ENCODE measurements at regions not wholly inside any gene's neighbourhood (a gene's known extent, or its start where the extent isn't known, plus 50 kb on each side); places are given as distances from the start of the nearest gene placed in this dataset.

DNA sequence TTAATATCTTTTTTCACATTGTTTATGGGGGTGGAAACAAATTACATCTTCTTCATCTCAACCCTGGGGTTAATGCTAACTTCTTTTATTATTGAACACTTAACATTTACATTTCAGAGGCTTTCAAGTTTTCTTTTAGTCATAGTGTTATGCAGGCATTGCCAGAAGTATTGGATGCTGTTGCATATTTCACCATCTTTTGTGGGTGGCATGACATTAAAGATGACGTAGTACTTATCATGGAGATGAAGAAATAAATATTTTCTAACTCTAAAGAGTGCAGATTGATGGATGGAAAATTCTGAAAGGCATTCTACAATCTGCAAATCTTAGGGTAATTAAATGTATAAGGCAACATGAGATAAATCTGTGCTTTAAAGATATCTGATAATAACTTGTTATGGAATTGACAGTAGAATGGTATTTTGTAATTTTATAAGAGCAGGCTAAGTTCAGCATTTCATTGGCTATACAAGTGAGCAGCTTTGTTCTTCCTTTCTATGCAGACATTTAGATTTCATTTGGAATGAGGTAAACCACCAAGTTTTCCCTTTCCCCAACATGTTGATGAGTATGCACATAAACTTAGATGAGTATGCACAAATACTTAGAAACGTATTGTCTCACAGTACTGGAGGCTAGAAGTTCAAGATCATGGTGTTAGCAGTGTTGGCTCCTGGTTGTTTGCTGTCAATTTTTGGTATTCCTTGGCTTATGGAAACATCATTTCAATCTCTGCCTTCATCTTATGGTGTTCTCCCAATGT is 924.4 kb downstream of the METTL15 start:
- no peak for ATAC-seq
- Histone ChIP-seq H3K4me1 (ENCODE audit: control insufficient read depth, insufficient read depth, low read length) (no peaks in the 10 kb centered on the region), H3K27me3 (ENCODE audit: control insufficient read depth, insufficient read depth, low read length) (no peaks in the 10 kb centered on the region), H3K4me3 (ENCODE audit: low read depth in 2 of 2, low read length in 2 of 2) (no peak overlapping the region), H3K36me3 (ENCODE audit: control insufficient read depth, insufficient read depth, low read length) (no peaks in the 10 kb centered on the region), H3K27ac (ENCODE audit: low read length) (no peak overlapping the region), H3K9me3 (ENCODE audit: control insufficient read depth, insufficient read depth, low read depth, low read length) (peaks cover 23% of the 10 kb centered on the region; the same call in 1 of the 2 replicates)
- in situ Hi-C loops (cut with HindIII; ENCODE audit: low pct_unique_long_range_greater_than_20kb, low sequenced_read_pairs) (no loop called here), intact Hi-C loops (cut with micrococcal nuclease; ENCODE audit: unreplicated experiment) (no loop called here)
- BruUV-seq (replicated peaks): no TSS peak
- CTCF ChIA-PET: no interaction called here
- TF ChIP-seq SIN3A (IDR thresholded peaks at IDR 0.05; ENCODE audit: borderline replicate concordance, insufficient read depth, low read depth, low read length): no peak
- no peak for TF ChIP-seq CTCF (IDR thresholded peaks at IDR 0.05)
- TF ChIP-seq TCF7L2 (IDR thresholded peaks at IDR 0.05; ENCODE audit: low read depth, low read length): no peak
- no peak for DNase-seq (ENCODE audit: low read depth, low spot score)
- POLR2A ChIA-PET: no interaction called here

GRCh38 chr11:29029452-29029851 is 921.3 kb downstream of the METTL15 start:
- no peak overlapping the region for H3K4me3 ChIP-seq (ENCODE audit: low read depth in 2 of 2, low read length in 2 of 2)
- no TSS peak for BruUV-seq (replicated peaks)
- H3K27ac ChIP-seq (ENCODE audit: low read length): no peak overlapping the region
- CTCF ChIA-PET: no interaction called here
- no peak for DNase-seq (ENCODE audit: low read depth, low spot score)
- in situ Hi-C loops (cut with HindIII; ENCODE audit: low pct_unique_long_range_greater_than_20kb, low sequenced_read_pairs) (no loop called here), intact Hi-C loops (cut with micrococcal nuclease; ENCODE audit: unreplicated experiment) (no loop called here)
- H3K27me3 ChIP-seq (ENCODE audit: control insufficient read depth, insufficient read depth, low read length): no peaks in the 10 kb centered on the region
- H3K9me3 ChIP-seq (ENCODE audit: control insufficient read depth, insufficient read depth, low read depth, low read length): peaks cover 28% of the 10 kb centered on the region; the same call in 1 of the 2 replicates
- no peaks in the 10 kb centered on the region for H3K4me1 ChIP-seq (ENCODE audit: control insufficient read depth, insufficient read depth, low read length)
- POLR2A ChIA-PET: no interaction called here
- no peaks in the 10 kb centered on the region for H3K36me3 ChIP-seq (ENCODE audit: control insufficient read depth, insufficient read depth, low read length)
- ATAC-seq: no peak
- TF ChIP-seq POLR2AphosphoS5 (IDR thresholded peaks at IDR 0.05; ENCODE audit: low read depth, low read length) (no peak), CTCF (IDR thresholded peaks at IDR 0.05) (no peak), SIN3A (IDR thresholded peaks at IDR 0.05; ENCODE audit: borderline replicate concordance, insufficient read depth, low read depth, low read length) (no peak), TCF7L2 (IDR thresholded peaks at IDR 0.05; ENCODE audit: low read depth, low read length) (no peak)
- TF ChIP-seq, protein P1, sequence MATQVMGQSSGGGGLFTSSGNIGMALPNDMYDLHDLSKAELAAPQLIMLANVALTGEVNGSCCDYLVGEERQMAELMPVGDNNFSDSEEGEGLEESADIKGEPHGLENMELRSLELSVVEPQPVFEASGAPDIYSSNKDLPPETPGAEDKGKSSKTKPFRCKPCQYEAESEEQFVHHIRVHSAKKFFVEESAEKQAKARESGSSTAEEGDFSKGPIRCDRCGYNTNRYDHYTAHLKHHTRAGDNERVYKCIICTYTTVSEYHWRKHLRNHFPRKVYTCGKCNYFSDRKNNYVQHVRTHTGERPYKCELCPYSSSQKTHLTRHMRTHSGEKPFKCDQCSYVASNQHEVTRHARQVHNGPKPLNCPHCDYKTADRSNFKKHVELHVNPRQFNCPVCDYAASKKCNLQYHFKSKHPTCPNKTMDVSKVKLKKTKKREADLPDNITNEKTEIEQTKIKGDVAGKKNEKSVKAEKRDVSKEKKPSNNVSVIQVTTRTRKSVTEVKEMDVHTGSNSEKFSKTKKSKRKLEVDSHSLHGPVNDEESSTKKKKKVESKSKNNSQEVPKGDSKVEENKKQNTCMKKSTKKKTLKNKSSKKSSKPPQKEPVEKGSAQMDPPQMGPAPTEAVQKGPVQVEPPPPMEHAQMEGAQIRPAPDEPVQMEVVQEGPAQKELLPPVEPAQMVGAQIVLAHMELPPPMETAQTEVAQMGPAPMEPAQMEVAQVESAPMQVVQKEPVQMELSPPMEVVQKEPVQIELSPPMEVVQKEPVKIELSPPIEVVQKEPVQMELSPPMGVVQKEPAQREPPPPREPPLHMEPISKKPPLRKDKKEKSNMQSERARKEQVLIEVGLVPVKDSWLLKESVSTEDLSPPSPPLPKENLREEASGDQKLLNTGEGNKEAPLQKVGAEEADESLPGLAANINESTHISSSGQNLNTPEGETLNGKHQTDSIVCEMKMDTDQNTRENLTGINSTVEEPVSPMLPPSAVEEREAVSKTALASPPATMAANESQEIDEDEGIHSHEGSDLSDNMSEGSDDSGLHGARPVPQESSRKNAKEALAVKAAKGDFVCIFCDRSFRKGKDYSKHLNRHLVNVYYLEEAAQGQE (IDR thresholded peaks at IDR 0.05; ENCODE audit: insufficient read depth in 1 of 2, low read depth in 2 of 2, low read length in 1 of 2): no peak
